GM06990 (cell line): ENCODE measurements at regions not wholly inside any gene's neighbourhood (a gene's known extent, or its start where the extent isn't known, plus 50 kb on each side); places are given as distances from the start of the nearest gene placed in this dataset.

Experiments
- DNase-seq: peaks from one replicate; pipeline ENCODE4 v3.0.0-alpha.2; 2011; ENCODE audit not compliant: insufficient read length; ENCODE audit errors: extremely low read depth
- H3K27me3 ChIP-seq: replicated peaks from 2 replicates; pipeline ENCODE4 v1.6.0; 2011; ENCODE audit warnings: low read length; ENCODE audit not compliant: control insufficient read depth, insufficient read depth
- H3K36me3 ChIP-seq: 2 replicates; pipeline ENCODE4 v1.5.1; 2011; ENCODE audit warnings: low read length; ENCODE audit not compliant: control insufficient read depth, insufficient read depth
- H3K4me3 ChIP-seq: replicated peaks from 2 replicates; pipeline ENCODE4 v1.5.1; 2011; ENCODE audit warnings: low read depth, mild to moderate bottlenecking, control low read depth, low read length
- TF ChIP-seq, protein P1 (sequence below): IDR thresholded peaks from 2 replicates; pipeline ENCODE4 v1.5.1; 2011; ENCODE audit warnings: low read length, control low read depth, mild to moderate bottlenecking, inconsistent platforms; ENCODE audit not compliant: insufficient read depth, poor library complexity, severe bottlenecking

DNA sequence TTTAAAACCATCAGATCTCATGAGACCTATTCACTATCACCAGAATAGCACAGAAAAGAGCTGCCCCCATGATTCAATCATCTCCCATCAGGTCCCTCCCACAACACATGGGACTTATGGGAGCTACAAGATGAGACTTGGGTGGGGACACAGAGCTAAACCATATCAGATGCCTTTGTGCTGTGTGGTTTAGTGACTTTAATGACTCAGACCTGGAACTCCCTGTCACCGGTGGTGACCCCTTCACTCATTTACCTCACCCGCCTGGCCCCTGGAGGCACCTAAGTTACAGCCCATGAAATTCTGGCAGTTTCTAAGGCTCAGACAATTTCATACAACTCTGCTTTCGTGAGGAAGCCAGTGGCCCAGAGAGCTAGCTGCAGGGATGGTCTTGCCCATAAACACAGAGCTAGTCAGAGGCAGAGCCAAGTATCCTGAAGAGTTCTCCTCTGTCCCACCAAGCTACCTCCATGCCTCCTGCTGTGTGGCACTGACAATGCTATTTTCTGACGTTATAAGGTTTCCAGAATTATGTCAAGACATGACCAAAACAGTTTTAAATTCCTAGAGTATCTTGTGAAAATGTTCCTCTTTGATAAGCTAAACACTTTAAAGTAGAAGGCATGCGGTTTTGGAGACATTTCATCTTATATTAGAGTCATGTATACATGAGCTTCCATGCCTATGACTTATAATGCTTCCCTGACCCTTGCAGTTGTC, 231.1 kb upstream of the IL12A start:
- H3K36me3 ChIP-seq, result no peaks in the 10 kb centered on the region
- TF ChIP-seq, protein P1, sequence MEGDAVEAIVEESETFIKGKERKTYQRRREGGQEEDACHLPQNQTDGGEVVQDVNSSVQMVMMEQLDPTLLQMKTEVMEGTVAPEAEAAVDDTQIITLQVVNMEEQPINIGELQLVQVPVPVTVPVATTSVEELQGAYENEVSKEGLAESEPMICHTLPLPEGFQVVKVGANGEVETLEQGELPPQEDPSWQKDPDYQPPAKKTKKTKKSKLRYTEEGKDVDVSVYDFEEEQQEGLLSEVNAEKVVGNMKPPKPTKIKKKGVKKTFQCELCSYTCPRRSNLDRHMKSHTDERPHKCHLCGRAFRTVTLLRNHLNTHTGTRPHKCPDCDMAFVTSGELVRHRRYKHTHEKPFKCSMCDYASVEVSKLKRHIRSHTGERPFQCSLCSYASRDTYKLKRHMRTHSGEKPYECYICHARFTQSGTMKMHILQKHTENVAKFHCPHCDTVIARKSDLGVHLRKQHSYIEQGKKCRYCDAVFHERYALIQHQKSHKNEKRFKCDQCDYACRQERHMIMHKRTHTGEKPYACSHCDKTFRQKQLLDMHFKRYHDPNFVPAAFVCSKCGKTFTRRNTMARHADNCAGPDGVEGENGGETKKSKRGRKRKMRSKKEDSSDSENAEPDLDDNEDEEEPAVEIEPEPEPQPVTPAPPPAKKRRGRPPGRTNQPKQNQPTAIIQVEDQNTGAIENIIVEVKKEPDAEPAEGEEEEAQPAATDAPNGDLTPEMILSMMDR, result no peak
- no peak overlapping the region for H3K4me3 ChIP-seq
- peaks cover 2% of the 10 kb centered on the region for H3K27me3 ChIP-seq
- no peak for DNase-seq

DNA sequence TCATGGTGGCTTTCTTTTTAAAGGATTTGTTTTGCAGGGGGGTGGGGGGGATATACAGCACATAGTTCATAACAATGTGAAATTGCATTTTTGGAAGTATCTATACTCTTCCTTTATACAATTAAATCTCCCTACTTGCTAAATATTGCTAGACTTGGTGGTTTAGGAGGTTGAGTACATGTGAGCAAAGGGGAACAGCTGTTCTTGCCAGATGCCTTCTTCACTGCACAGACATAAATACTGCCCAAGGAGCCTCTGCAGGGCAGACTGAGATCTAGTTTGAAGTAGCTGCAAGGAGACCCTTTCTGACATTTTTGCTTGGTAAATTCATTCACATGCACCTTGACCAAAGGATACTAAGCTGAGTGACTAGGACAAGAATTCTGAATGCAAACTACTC, 228.6 kb upstream of the IL12A start:
- TF ChIP-seq, protein P1, result no peak
- H3K36me3 ChIP-seq, result no peaks in the 10 kb centered on the region
- no peak for DNase-seq
- no peak overlapping the region for H3K4me3 ChIP-seq
- peaks cover 7% of the 10 kb centered on the region for H3K27me3 ChIP-seq

DNA sequence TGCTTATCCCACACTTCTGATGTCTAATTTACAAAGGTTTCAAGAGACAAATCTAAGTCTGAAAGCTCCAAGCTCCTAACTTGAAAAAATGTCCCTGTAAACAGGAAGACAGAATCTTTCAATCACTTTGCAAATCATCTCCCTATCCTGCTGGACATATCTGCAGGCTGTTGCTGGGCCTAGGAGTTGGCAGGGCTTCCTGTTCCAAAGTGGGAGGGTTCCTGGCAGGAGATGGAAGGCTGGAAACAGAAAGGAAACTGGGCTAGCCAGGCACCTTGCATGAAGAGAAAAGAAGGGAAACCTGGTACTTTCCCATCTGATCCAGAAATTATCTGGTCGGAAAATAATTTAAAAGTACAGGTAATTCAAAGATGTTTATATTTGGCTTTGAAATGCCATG, 227.3 kb upstream of the IL12A start:
- Histone ChIP-seq H3K36me3 (no peaks in the 10 kb centered on the region), H3K27me3 (peaks cover 7% of the 10 kb centered on the region), H3K4me3 (no peak overlapping the region)
- DNase-seq, result no peak
- TF ChIP-seq, protein P1, result no peak

DNA sequence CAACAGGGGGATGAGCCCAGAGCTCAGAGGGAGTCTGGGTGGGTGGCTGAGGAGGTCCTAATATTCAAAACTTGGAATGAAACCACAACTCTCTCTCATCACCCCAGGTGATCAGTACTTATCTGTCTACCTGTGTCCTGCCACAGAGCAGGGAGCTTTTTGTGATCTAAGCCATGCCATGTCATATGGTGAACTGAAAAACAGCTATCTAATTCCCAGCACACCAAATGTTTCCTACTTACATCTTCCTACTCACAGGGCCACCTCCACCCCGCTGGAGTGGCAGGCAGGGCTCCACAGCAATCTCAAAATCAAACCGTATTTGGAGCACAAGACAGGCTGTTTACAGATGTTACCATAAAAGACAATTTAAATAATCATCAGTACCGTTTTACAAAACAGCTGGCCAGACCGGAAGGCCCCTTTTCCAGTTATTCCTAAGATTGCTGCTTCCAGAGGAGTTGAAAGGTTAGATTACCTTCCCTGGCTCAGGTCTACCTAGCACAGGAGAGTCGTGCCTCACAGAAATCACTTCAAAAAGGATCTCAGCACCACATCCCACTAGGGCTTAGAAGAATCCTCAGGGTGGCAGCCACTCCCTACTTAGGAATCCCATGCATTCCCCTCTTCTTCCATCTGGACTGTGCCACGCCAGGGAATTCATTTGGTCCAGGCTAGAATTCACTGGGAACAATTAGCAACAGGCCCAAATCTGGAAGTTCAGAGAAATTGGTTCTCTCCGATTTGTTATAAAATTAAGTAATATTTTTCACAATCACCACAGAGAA, 226.6 kb upstream of the IL12A start:
- TF ChIP-seq, protein P1, result no peak
- Histone ChIP-seq H3K36me3 (no peaks in the 10 kb centered on the region), H3K27me3 (peaks cover 7% of the 10 kb centered on the region), H3K4me3 (no peak overlapping the region)
- no peak for DNase-seq

DNA sequence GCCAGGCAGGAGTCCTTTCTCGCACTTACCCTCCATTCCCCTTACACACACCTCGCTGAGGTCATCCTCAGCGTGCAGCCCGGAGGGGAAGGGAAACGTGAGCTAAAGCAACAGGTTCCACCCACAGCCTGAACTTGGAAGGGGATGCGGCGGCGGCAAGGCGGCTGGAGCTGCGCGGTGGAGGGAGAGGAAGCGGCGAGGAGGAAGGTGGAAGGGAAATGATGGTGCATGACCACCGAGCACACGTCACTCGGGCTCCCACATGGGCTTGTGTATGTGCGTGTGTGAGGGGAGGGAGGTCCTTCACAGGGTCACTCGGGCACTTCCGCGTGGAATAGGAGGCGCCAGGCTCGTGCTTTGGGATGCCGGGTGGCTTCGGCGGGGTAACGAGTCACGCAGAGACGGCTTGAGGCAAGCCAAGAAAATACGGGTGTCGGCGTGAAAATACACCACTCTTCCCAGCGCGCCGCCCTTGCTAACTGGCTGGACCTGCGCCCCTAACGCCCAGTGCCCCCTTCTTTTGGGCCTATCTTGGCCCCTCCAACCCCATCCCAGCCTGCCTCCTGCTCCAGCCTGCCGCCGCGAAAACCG, 225.5 kb upstream of the IL12A start:
- TF ChIP-seq, protein P1, result no peak
- H3K27me3 ChIP-seq, result peaks cover 7% of the 10 kb centered on the region
- peak overlapping the region; percentile 67 for H3K4me3 ChIP-seq
- peak; percentile 23 for DNase-seq
- no peaks in the 10 kb centered on the region for H3K36me3 ChIP-seq
